Muscle layer of colon (tissue), 2 donors: ENCODE measurements at regions not wholly inside any gene's neighbourhood (a gene's known extent, or its start where the extent isn't known, plus 50 kb on each side); places are given as distances from the start of the nearest gene placed in this dataset.
"Not testable (repeated sequence)": the region's sequence is repeated elsewhere in the genome, so short reads cannot be mapped to it uniquely, and the experiment has no call there.

ENCODE experiments used
- H3K27ac ChIP-seq: one replicate; pipeline ENCODE4 v1.7.0; 2013; ENCODE audit warnings: low read depth, mild to moderate bottlenecking, low read length, moderate library complexity
- H3K27me3 ChIP-seq, 2 donors: one replicate each; pipeline ENCODE4 v1.7.0; 2013; ENCODE audit warnings: low read length in 2 of 2, mild to moderate bottlenecking in 2 of 2; ENCODE audit not compliant: insufficient read depth in 2 of 2, control insufficient read depth in 1 of 2
- H3K36me3 ChIP-seq: one replicate; pipeline ENCODE4 v1.7.0; 2013; ENCODE audit warnings: mild to moderate bottlenecking, low read length; ENCODE audit not compliant: insufficient read depth
- H3K4me1 ChIP-seq: one replicate; pipeline ENCODE4 v1.7.0; 2013; ENCODE audit warnings: mild to moderate bottlenecking, low read length; ENCODE audit not compliant: insufficient read depth
- H3K4me3 ChIP-seq, 2 donors: one replicate each; pipeline ENCODE4 v1.7.0; 2013; ENCODE audit warnings: low read length in 2 of 2, low read depth in 1 of 2, mild to moderate bottlenecking in 1 of 2, moderate library complexity in 1 of 2
- H3K9ac ChIP-seq: one replicate; pipeline ENCODE4 v1.7.0; 2013; ENCODE audit warnings: low read length
- H3K9me3 ChIP-seq: one replicate; pipeline ENCODE4 v1.7.0; 2013; ENCODE audit warnings: mild to moderate bottlenecking, low read length
- donor health status: abdominal sarcoma.
- donor health status: Adenocarcinoma of cecum.

DNA sequence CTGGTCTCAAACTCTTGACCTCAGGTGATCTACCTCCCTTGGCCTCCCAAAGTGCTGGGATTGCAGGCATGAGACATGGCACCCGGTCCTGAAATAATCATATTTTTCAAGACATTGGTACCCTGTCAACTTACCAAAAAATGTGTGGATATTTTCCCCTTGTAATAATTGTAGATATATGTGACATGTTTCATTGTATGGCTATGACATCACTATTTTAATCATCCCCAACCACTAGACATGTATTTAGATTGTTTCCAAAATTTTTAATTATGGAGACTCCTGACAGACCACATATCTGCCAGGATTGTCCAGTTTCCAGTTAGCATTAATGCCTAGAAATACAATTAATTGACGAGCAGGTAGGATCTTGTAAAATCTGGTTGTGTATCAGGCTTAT, 96.7 kb upstream of the NEGR1 start:
- H3K9me3 ChIP-seq: no peaks in the 10 kb centered on the region
- H3K9ac ChIP-seq: no peak overlapping the region
- no peaks in the 10 kb centered on the region for H3K4me1 ChIP-seq
- H3K27me3 ChIP-seq: no peaks in the 10 kb centered on the region
- no peak overlapping the region for H3K27ac ChIP-seq
- H3K36me3 ChIP-seq: no peaks in the 10 kb centered on the region
- no peak overlapping the region for H3K4me3 ChIP-seq

DNA sequence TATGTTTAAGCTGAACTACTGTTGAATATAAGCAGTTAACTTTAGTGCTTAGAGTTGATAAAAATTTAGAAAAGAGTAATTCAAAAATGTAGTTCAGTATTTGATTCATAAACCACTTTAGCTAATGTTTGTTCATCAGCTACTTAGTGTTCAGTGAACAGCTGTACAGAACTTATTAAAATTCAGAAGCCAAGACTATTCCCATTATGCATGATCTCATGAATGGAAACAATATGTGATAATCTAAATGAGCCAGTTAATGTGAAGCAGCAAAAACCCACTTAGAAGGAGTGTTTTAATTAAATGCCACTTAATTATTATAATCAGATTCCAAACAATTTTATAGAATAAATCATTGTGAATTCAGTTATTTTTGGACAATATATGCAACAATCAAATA, 92.9 kb upstream of the NEGR1 start:
- Histone ChIP-seq H3K4me3 (no peak overlapping the region), H3K27me3 (no peaks in the 10 kb centered on the region), H3K36me3 (no peaks in the 10 kb centered on the region), H3K9ac (no peak overlapping the region), H3K9me3 (no peaks in the 10 kb centered on the region), H3K4me1 (no peaks in the 10 kb centered on the region), H3K27ac (no peak overlapping the region)

DNA sequence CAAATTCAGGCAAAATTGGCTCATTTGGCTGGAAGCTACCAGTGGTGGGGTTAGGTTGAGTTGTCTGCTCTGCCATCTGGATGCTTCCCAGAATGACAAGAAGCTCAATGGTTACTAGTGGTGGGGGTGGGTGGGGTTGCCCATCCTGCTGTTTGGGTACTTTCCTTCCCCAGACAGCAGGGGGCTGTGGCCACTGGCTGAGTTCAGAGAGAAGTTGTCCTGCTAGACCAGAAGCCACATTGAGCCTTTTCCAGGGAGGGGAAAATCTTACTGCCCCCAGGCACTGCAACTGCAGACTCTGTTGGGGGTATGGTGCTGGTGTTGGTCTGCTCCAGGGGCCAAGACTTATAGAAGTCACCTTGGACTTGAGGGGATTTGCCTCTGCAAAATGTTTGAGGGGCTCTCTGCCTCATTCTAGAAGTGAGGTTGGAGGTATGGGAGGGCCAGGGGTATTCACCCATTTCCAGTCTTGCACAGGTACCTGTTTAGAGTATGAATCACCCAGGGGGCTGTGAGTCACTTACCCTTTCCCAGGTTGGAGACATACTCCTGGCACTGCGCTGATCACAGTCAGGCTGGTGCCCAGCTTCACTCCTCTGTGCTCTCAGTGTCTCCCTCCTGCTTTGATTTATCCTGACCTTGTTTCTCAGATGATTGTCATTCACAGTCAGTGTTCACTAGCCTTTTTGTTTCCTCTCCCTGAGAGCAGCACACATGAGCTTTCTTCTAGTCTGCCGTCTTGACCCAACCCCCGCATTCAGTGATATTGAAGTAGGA, 89.1 kb upstream of the NEGR1 start:
- H3K9me3 ChIP-seq: no peaks in the 10 kb centered on the region
- no peak overlapping the region for H3K4me3 ChIP-seq
- no peaks in the 10 kb centered on the region for H3K27me3 ChIP-seq
- no peaks in the 10 kb centered on the region for H3K36me3 ChIP-seq
- H3K9ac ChIP-seq: no peak overlapping the region
- H3K4me1 ChIP-seq: no peaks in the 10 kb centered on the region
- H3K27ac ChIP-seq: no peak overlapping the region

DNA sequence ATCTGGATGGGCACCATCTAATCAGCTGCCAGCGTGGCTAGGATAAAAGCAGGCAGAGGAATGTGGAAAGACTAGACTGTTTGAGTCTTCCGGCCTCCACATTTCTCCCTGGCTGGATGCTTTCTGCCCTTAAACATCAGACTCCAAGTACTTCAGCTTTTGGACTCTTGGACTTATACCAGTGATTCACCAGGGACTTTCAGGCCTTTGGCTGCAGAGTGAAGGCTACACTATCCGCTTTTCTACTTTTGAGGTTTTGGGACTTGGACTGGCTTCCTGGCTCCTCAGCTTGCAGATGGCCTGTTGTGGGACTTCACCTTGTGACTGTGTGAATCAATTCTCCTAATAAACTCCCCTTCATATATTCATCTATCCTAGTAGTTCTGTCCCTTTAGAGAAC, 88.5 kb upstream of the NEGR1 start:
- not testable (repeated sequence) for H3K9me3 ChIP-seq, H3K27ac ChIP-seq, H3K4me3 ChIP-seq, H3K36me3 ChIP-seq, H3K27me3 ChIP-seq, H3K4me1 ChIP-seq, H3K9ac ChIP-seq

DNA sequence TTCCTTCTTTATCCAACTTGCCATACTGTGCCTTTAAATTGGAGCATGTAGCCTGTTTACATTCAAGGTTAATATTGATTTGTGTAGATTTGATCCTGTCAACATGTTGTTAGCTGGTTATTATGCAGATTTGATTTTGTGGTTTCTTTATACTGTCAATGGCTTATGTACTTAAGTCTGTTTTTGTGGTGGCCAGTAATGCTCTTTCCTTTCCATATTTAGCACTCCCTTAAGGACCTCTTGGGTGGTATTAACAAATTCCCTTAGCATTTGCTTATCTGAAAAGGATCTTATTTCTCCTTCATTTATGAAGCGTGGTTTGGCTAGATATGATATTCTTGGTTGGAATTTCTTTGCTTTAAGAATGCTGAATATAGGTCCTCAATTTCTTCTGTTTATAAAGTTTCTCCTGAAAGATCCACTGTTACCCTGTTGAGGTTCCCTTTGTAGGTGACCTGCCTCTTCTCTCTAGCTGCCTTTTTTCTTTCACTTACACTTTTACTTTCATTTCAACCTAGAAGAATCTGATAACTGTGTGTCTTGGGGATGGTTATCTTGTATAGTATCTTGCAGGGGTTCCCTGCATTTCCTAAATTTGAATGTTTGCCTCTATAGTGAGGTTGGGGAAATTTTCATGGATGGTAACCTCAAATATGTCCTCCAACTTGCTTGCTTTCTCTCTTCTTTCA, 86.9 kb upstream of the NEGR1 start:
- Histone ChIP-seq H3K9ac (no peak overlapping the region), H3K9me3 (no peaks in the 10 kb centered on the region), H3K27ac (no peak overlapping the region), H3K4me1 (no peaks in the 10 kb centered on the region), H3K4me3 (no peak overlapping the region), H3K27me3 (no peaks in the 10 kb centered on the region), H3K36me3 (no peaks in the 10 kb centered on the region)

DNA sequence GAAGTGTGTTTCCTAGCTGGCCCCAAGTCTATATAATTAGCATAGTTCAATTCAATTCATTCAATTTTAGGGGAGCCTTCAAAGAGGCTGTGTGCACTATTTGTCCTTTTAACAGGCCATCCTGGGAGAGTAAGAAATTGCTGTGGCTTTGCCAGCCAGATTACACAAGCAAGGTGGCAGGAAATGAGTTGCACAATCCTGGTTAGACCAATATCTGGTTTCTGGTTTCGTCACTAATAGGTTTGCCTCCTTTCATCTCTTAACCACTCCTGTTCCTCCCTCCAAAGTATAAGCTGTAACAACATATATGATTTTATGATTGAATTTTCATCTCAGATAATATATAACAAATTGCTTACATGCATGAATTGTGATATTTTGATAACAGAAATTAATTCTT, 84.1 kb upstream of the NEGR1 start:
- Histone ChIP-seq H3K27me3 (no peaks in the 10 kb centered on the region), H3K4me3 (no peak overlapping the region), H3K27ac (no peak overlapping the region), H3K36me3 (no peaks in the 10 kb centered on the region), H3K4me1 (no peaks in the 10 kb centered on the region), H3K9me3 (no peaks in the 10 kb centered on the region), H3K9ac (no peak overlapping the region)

DNA sequence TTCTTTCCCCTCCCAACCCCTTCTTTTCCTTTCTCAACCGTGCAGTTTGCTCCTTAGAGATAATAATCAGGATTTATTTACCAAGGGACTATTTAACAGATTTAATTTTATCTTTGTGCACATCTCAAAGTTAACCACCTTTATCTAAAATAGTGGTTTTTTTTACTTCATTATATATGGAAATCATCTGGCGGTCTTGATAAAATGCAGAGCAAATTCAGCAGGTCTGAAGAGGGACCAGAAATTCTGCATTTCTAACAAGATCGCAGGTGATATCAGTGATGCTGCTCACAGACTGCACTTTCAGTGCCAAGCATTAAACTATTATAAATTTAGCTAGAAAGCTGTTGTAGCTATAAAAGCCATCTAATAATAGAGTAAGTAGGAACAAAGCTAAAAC, 83.4 kb upstream of the NEGR1 start:
- H3K9ac ChIP-seq: no peak overlapping the region
- no peaks in the 10 kb centered on the region for H3K27me3 ChIP-seq
- no peaks in the 10 kb centered on the region for H3K4me1 ChIP-seq
- no peaks in the 10 kb centered on the region for H3K36me3 ChIP-seq
- no peaks in the 10 kb centered on the region for H3K9me3 ChIP-seq
- H3K4me3 ChIP-seq: no peak overlapping the region
- no peak overlapping the region for H3K27ac ChIP-seq

DNA sequence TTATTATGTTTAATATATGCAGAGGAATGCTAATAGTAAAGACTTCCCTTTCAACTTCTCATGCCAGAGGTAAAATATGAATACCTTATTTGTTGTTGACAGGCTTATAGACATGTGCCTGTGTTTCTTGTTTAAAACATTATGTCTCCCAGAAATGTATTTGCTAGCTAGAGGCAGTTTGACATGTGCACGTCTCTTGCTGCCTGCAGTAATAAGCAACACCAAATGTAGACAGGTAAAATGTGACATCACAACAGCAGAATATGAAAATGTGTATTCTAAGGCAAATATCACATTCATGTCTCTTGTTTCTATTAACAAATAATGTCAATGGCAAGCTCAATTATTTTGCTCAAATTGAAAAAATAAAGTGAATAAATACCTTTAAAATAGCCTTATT, 80.2 kb upstream of the NEGR1 start:
- Histone ChIP-seq H3K27ac (no peak overlapping the region), H3K4me1 (no peaks in the 10 kb centered on the region), H3K36me3 (no peaks in the 10 kb centered on the region), H3K9me3 (no peaks in the 10 kb centered on the region), H3K27me3 (no peaks in the 10 kb centered on the region), H3K4me3 (no peak overlapping the region), H3K9ac (no peak overlapping the region)

DNA sequence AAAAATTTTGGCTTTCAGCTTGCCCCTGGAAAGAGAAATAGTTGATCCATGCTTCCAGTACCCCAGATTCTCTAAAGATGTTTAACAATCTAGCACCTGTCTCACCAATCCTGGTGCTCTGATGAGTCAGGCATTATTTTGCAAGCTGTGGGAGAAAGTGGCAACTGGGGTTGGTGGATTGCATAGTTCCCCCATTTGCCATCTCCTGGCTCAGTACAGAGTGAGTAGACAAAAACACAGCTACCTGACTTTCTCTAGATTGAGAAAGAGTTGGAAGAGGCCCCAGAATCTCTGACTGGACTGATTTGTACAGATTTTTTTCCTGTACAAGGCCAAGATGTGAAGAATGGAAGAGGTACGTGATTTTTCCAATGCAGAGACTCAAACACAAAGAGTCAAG, 75.1 kb upstream of the NEGR1 start:
- Histone ChIP-seq H3K36me3 (no peaks in the 10 kb centered on the region), H3K4me3 (no peak overlapping the region), H3K9me3 (no peaks in the 10 kb centered on the region), H3K4me1 (no peaks in the 10 kb centered on the region), H3K27ac (no peak overlapping the region), H3K9ac (no peak overlapping the region), H3K27me3 (no peaks in the 10 kb centered on the region)

DNA sequence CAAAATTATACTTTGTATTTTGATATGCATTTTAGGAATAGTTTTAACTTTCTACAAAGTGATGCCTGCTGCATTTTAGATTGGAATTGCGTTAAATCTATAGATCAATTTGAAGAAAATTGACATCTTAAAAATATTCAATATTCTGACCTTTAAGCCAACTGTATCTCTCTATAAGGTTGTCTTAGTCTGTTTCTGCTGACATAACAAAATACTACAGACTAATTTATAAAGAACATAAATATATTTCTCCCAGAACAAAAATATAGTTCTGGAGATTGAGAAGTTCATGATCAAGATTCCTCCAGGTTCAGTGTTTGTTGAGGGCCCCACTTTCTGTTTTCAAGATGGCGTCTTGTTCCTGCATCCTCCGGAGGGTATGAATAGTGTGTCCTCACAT, 73.6 kb upstream of the NEGR1 start:
- H3K9ac ChIP-seq: no peak overlapping the region
- H3K9me3 ChIP-seq: no peaks in the 10 kb centered on the region
- no peak overlapping the region for H3K4me3 ChIP-seq
- no peaks in the 10 kb centered on the region for H3K36me3 ChIP-seq
- no peak overlapping the region for H3K27ac ChIP-seq
- H3K4me1 ChIP-seq: no peaks in the 10 kb centered on the region
- H3K27me3 ChIP-seq: no peaks in the 10 kb centered on the region

DNA sequence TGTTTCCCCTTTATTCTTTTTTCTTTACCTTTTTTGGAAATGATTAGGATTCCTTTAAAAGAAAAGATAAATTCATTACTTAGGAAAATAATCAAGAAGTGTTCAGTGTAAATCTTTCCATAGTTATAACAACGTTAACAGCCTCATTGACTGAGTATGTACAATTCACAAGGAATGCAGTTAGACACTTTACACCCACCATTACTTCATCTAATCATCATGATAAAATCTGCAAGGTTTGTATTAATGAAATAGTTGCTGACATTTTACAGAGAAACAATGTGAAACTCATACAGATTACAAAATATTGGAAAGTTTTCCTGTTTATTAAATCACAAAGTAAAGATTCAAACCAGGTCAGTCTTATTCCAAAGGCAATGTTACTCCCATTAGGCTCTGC, 59.3 kb upstream of the NEGR1 start:
- H3K27me3 ChIP-seq: no peaks in the 10 kb centered on the region

DNA sequence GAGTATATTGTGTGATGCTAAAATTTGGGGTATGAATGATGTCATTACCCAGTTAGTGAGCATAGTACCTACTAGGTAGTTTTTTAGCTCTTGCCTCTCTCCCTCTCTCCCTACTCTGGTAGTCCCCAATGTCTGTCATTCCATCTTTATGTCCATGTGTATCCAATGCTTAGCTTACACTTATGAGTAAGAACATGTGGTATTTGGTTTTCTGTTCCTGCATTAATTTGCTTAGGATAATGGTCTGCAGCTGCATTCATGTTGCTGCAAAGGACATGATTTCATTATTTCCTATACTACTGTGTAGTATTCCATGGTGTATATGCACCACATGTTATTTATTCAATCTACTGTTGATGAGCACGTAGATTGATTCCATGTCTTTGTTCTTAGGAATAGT, 54.4 kb upstream of the NEGR1 start:
- Histone ChIP-seq H3K27me3 (no peaks in the 10 kb centered on the region), H3K27ac (no peak overlapping the region), H3K4me3 (no peak overlapping the region), H3K4me1 (no peaks in the 10 kb centered on the region), H3K36me3 (no peaks in the 10 kb centered on the region), H3K9me3 (no peaks in the 10 kb centered on the region), H3K9ac (no peak overlapping the region)

More for the DNA sequence above, 59.3 kb upstream of the NEGR1 start:
- H3K9me3 ChIP-seq: no peaks in the 10 kb centered on the region
- H3K9ac ChIP-seq: no peak overlapping the region
- no peaks in the 10 kb centered on the region for H3K36me3 ChIP-seq
- H3K4me3 ChIP-seq: no peak overlapping the region
- H3K27ac ChIP-seq: no peak overlapping the region
- H3K4me1 ChIP-seq: no peaks in the 10 kb centered on the region
